ENCODE measurements at regions not wholly inside any gene's neighbourhood (a gene's known extent, or its start where the extent isn't known, plus 50 kb on each side); places are given as distances from the start of the nearest gene placed in this dataset.

DNA sequence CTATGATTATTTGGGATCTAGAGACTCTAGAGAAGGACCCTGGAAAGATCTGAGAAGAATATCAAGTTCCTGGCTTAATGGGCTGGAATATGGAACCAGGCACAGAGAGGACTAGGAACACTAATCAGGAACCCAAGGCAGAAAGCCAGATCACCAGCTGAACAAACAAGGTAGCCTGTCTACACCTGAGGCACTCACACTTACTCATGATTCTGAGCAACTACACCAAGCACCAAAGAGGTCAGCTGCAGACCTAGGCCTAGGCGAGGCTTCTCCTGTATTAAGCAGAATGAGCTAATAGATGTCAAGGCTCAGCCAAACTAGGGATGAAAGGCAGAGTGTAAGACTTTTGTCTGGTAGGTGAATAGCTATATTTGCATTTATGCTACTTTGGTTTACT, 368.1 kb downstream of the LTN1 start:
- DNase-seq (no peak), ATAC-seq (no peak)
- Histone ChIP-seq H3K36me3 (ENCODE audit: low read depth) (no peaks in the 10 kb centered on the region), H3K4me3 (no peak overlapping the region), H3K4me1 (ENCODE audit: low read depth) (no peaks in the 10 kb centered on the region), H3K9me3 (no peaks in the 10 kb centered on the region)
- intact Hi-C loops (cut with DNase I, micrococcal nuclease): no loop called here
- TF ChIP-seq, protein P1, sequence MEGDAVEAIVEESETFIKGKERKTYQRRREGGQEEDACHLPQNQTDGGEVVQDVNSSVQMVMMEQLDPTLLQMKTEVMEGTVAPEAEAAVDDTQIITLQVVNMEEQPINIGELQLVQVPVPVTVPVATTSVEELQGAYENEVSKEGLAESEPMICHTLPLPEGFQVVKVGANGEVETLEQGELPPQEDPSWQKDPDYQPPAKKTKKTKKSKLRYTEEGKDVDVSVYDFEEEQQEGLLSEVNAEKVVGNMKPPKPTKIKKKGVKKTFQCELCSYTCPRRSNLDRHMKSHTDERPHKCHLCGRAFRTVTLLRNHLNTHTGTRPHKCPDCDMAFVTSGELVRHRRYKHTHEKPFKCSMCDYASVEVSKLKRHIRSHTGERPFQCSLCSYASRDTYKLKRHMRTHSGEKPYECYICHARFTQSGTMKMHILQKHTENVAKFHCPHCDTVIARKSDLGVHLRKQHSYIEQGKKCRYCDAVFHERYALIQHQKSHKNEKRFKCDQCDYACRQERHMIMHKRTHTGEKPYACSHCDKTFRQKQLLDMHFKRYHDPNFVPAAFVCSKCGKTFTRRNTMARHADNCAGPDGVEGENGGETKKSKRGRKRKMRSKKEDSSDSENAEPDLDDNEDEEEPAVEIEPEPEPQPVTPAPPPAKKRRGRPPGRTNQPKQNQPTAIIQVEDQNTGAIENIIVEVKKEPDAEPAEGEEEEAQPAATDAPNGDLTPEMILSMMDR (IDR thresholded peaks at IDR 0.05): no peak

DNA sequence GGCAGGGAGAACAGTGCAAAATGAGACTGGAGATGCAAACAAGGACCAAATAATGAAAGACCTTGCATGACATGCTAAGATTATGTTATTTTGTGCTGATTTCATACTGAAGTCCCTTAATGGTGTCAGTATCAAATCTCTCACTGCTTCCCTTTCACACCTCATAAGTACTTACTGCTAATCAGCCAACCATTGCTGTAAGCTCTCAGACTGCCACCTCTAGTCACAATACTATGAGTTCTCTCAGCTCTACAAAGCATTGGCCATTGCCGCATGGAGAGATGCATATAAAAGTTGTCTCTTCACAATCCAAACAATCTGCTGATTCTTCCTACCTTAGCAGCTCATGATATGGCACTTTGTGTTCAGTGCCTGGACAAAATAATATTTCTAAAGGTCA, 375.4 kb downstream of the LTN1 start:
- no peaks in the 10 kb centered on the region for H3K36me3 ChIP-seq (ENCODE audit: low read depth)
- TF ChIP-seq, protein P1 (IDR thresholded peaks at IDR 0.05): no peak
- H3K4me3 ChIP-seq: no peak overlapping the region
- intact Hi-C loops (cut with DNase I, micrococcal nuclease): no loop called here
- H3K9me3 ChIP-seq: no peaks in the 10 kb centered on the region
- ATAC-seq (no peak), DNase-seq (no peak)
- H3K4me1 ChIP-seq (ENCODE audit: low read depth): no peaks in the 10 kb centered on the region

DNA sequence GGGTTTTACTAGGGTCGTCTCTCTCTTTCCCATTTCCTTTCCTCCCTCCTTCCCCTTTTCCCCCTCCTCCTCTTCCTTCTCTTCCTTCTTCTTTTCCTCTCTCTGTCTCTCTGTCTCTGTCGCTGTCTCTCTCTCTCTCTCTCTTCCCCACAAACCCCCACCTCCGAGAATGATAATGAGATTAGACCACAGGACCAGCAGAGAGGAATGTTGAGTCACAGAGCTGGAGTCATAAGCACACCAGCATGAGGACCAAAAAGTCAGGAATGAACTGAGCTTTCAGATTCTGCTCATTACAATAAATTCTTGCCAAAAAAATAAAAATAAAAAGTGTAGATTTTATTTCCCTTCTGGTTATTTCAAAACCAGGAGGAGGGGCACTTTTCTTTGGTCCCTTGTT, 377.4 kb downstream of the LTN1 start:
- ATAC-seq (no peak), DNase-seq (no peak)
- Histone ChIP-seq H3K36me3 (ENCODE audit: low read depth) (no peaks in the 10 kb centered on the region), H3K4me3 (no peak overlapping the region), H3K4me1 (ENCODE audit: low read depth) (no peaks in the 10 kb centered on the region), H3K9me3 (no peaks in the 10 kb centered on the region)
- intact Hi-C loops (cut with DNase I, micrococcal nuclease): no loop called here
- TF ChIP-seq, protein P1 (IDR thresholded peaks at IDR 0.05): no peak

DNA sequence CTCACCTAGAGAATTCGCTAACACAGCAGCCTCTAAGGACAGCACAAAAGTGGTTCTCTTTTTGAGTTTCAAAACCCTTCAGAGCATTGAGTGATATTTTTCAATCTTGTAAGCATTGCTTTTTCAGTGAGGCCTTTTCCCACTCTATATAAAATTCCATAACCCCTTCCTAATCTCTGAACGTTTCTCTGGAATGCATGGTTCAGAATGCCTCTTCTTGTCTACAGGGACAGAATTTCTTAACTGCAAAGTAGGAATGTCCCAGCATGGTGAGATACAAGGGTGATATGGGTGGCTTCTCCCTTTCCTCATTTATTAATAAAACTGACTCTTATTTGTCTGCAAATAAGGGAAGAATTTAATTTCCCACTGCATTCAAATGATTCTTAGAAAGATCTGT, 377.9 kb downstream of the LTN1 start:
- no peak overlapping the region for H3K4me3 ChIP-seq
- H3K4me1 ChIP-seq (ENCODE audit: low read depth): no peaks in the 10 kb centered on the region
- ATAC-seq (no peak), DNase-seq (no peak)
- intact Hi-C loops (cut with DNase I, micrococcal nuclease): no loop called here
- no peaks in the 10 kb centered on the region for H3K9me3 ChIP-seq
- H3K36me3 ChIP-seq (ENCODE audit: low read depth): no peaks in the 10 kb centered on the region
- TF ChIP-seq, protein P1 (IDR thresholded peaks at IDR 0.05): no peak

DNA sequence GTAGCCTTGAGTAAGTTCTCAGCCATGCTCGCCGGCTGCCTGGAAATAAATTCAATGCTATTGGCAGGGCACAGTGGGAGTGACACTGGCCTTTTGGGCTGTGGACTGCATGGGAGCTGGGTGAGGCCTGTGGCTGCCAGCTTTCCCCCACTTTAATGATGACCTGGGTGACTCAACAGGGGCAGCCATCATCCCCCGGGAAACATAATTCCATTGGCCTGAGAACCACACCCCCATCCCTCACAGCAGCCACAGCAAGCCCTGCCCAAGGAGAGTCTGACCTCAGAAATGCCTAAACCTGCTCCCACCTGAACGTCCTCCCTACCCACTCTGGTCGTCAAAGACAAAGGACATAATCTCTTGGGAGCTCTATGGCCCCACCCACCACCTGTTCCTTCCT, 384.0 kb downstream of the LTN1 start:
- TF ChIP-seq, protein P1 (IDR thresholded peaks at IDR 0.05): no peak
- ATAC-seq (no peak), DNase-seq (no peak)
- H3K36me3 ChIP-seq (ENCODE audit: low read depth): no peaks in the 10 kb centered on the region
- H3K9me3 ChIP-seq: no peaks in the 10 kb centered on the region
- intact Hi-C loops (cut with DNase I, micrococcal nuclease): no loop called here
- no peaks in the 10 kb centered on the region for H3K4me1 ChIP-seq (ENCODE audit: low read depth)
- no peak overlapping the region for H3K4me3 ChIP-seq

DNA sequence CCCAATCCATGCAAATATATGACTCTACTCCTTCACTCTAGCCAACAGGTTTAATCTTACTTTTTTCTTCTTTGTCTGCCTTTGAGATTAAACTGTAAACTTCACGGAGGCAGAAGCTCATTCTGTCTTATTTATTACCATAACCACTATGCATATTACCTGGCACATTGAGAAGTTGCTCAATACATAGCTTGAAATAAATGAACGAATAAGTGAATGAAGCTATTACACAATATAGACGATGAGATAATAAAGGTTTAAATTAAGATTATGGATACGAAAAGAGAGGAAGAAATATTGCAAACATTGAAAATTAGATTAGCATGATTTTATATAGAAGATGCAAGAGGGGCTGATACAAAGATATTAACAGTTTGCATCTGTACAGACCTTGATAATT, 385.1 kb downstream of the LTN1 start:
- H3K4me3 ChIP-seq: no peak overlapping the region
- no peaks in the 10 kb centered on the region for H3K9me3 ChIP-seq
- DNase-seq: no peak
- no peak for ATAC-seq
- no peaks in the 10 kb centered on the region for H3K4me1 ChIP-seq (ENCODE audit: low read depth)
- no peaks in the 10 kb centered on the region for H3K36me3 ChIP-seq (ENCODE audit: low read depth)
- TF ChIP-seq, protein P1 (IDR thresholded peaks at IDR 0.05): no peak
- intact Hi-C loops (cut with DNase I, micrococcal nuclease): no loop called here
